Endodermal cell (in vitro differentiated cells): ENCODE measurements at regions not wholly inside any gene's neighbourhood (a gene's known extent, or its start where the extent isn't known, plus 50 kb on each side); places are given as distances from the start of the nearest gene placed in this dataset.

ENCODE experiments used
- DNase-seq: peaks from one replicate; pipeline ENCODE4 v3.0.0-alpha.2; 2017
- H3K27ac ChIP-seq: 2 replicates; pipeline ENCODE4 v1.5.1; 2013; ENCODE audit warnings: mild to moderate bottlenecking, low read depth, low read length, moderate library complexity
- H3K27me3 ChIP-seq: 2 replicates; pipeline ENCODE4 v1.6.1; 2013; ENCODE audit warnings: mild to moderate bottlenecking, low read length, moderate library complexity; ENCODE audit not compliant: insufficient read depth, control insufficient read depth, poor library complexity, severe bottlenecking
- H3K36me3 ChIP-seq: 2 replicates; pipeline ENCODE4 v1.7.0; 2013; ENCODE audit warnings: mild to moderate bottlenecking, low read length, moderate library complexity; ENCODE audit not compliant: control insufficient read depth, insufficient read depth
- H3K4me1 ChIP-seq: one replicate; pipeline ENCODE4 v1.7.0; 2013; ENCODE audit warnings: low read length; ENCODE audit not compliant: control insufficient read depth, insufficient read depth
- H3K4me3 ChIP-seq: 2 replicates; pipeline ENCODE4 v1.5.1; 2013; ENCODE audit warnings: mild to moderate bottlenecking, low read length, moderate library complexity
- H3K9ac ChIP-seq: 2 replicates; pipeline ENCODE4 v1.6.1; 2013; ENCODE audit warnings: mild to moderate bottlenecking, low read length, moderate library complexity; ENCODE audit not compliant: poor library complexity, severe bottlenecking; ENCODE audit errors: extremely low read depth
- H3K9me3 ChIP-seq: 2 replicates; pipeline ENCODE4 v1.6.1; 2013; ENCODE audit warnings: mild to moderate bottlenecking, low read length, moderate library complexity; ENCODE audit not compliant: control insufficient read depth
- H3K27ac Mint-ChIP-seq: 2 replicates; pipeline ENCODE4 v1.8.0; 2020; ENCODE audit warnings: mixed read lengths
- H3K27me3 Mint-ChIP-seq: 2 replicates; pipeline ENCODE4 v1.8.0; 2021; ENCODE audit warnings: mild to moderate bottlenecking, mixed read lengths; ENCODE audit not compliant: insufficient read depth
- H3K36me3 Mint-ChIP-seq: 2 replicates; pipeline ENCODE4 v1.8.0; 2020; ENCODE audit warnings: low read depth, mixed read lengths
- H3K4me1 Mint-ChIP-seq: 2 replicates; pipeline ENCODE4 v1.8.0; 2020; ENCODE audit warnings: mixed read lengths
- H3K4me3 Mint-ChIP-seq: 2 replicates; pipeline ENCODE4 v1.8.0; 2020; ENCODE audit warnings: mild to moderate bottlenecking, moderate library complexity, mixed read lengths
- H3K9me3 Mint-ChIP-seq: 2 replicates; pipeline ENCODE4 v1.8.0; 2020; ENCODE audit warnings: mild to moderate bottlenecking, mixed read lengths
- whole genome bisulfite sequencing, 2 experiments: methylation state at CpG; one replicate each; pipeline versions ENCODE4 v1.1.5 to v1.1.7; 2013; ENCODE audit warnings: missing lambda C conversion rate in 2 of 2, mixed read lengths in 1 of 2; ENCODE audit not compliant: insufficient coverage in 1 of 2, insufficient read length in 1 of 2; 5-methylcytosine and 5-hydroxymethylcytosine counted together
- TF ChIP-seq, protein P1 (sequence below): fragments of 200-600 bp; sonication (generic); conservative IDR thresholded peaks from 2 replicates; pipeline ENCODE4 v1.5.0; 2021; ENCODE audit warnings: antibody characterized with exemption, mild to moderate bottlenecking

DNA sequence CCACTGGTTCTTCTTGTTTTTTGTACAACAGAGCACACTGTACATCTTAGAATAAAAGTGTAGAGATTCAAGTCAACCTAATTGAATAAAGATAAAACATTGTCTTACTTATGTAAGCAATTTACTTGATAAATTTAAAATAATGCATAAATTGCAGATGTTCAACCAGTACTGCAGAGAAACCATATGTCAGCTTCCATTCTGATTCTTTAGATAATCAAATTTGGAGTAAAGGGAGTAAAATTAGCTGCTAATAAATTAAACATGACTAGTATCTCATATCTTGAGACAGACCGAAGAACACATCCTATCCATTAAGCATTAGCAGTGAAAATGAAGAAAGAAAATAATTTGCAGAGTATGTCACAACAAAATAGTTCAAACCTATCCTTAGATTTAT lies 261.2 kb downstream of the GASK1B start:
- H3K27ac ChIP-seq: no peak overlapping the region
- TF ChIP-seq, protein P1, sequence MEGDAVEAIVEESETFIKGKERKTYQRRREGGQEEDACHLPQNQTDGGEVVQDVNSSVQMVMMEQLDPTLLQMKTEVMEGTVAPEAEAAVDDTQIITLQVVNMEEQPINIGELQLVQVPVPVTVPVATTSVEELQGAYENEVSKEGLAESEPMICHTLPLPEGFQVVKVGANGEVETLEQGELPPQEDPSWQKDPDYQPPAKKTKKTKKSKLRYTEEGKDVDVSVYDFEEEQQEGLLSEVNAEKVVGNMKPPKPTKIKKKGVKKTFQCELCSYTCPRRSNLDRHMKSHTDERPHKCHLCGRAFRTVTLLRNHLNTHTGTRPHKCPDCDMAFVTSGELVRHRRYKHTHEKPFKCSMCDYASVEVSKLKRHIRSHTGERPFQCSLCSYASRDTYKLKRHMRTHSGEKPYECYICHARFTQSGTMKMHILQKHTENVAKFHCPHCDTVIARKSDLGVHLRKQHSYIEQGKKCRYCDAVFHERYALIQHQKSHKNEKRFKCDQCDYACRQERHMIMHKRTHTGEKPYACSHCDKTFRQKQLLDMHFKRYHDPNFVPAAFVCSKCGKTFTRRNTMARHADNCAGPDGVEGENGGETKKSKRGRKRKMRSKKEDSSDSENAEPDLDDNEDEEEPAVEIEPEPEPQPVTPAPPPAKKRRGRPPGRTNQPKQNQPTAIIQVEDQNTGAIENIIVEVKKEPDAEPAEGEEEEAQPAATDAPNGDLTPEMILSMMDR: no peak
- H3K9ac ChIP-seq: no peak overlapping the region
- no peaks in the 10 kb centered on the region for H3K36me3 Mint-ChIP-seq
- H3K4me3 ChIP-seq: no peak overlapping the region
- H3K4me1 Mint-ChIP-seq: no peaks in the 10 kb centered on the region
- no peak for DNase-seq
- no peaks in the 10 kb centered on the region for H3K36me3 ChIP-seq
- no peak overlapping the region for H3K27ac Mint-ChIP-seq
- H3K9me3 Mint-ChIP-seq: no peaks in the 10 kb centered on the region
- no peak overlapping the region for H3K4me3 Mint-ChIP-seq
- peaks cover 12% of the 10 kb centered on the region for H3K27me3 ChIP-seq
- WGBS, 2 experiments: 100% methylated on average over 1 of the region's 1 CpG; no CpG with 5 or more reads in 1 of the 2 experiments
- H3K27me3 Mint-ChIP-seq: no peaks in the 10 kb centered on the region
- H3K9me3 ChIP-seq: no peaks in the 10 kb centered on the region
- H3K4me1 ChIP-seq: no peaks in the 10 kb centered on the region

DNA sequence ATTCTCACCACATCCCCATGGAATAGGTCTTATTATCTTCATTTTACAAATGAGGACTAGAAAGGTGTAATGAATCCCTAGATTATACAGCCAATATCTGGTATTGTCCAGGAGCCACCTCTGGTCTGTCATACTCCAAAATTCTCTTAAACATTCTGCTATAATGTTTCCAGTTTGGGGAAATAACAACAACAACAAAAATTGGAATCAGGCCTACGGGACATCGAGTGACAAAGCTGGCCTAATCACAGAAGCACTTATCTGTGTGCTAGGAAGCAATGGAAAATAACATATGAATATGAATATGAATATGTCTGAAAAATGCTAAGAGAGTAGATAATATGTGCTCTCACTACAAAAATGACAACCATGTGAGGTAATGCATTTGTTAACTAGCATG lies 264.1 kb downstream of the GASK1B start:
- H3K36me3 ChIP-seq: no peaks in the 10 kb centered on the region
- Mint-ChIP-seq H3K27me3 (no peaks in the 10 kb centered on the region), H3K36me3 (no peaks in the 10 kb centered on the region), H3K27ac (no peak overlapping the region), H3K4me1 (no peaks in the 10 kb centered on the region), H3K9me3 (no peaks in the 10 kb centered on the region), H3K4me3 (no peak overlapping the region)
- no peak overlapping the region for H3K4me3 ChIP-seq
- no peak overlapping the region for H3K9ac ChIP-seq
- no peaks in the 10 kb centered on the region for H3K27me3 ChIP-seq
- TF ChIP-seq, protein P1: no peak
- H3K27ac ChIP-seq: no peak overlapping the region
- DNase-seq: no peak
- H3K9me3 ChIP-seq: no peaks in the 10 kb centered on the region
- no peaks in the 10 kb centered on the region for H3K4me1 ChIP-seq
- WGBS, 2 experiments: 73 to 94% methylated on average over 2 of the region's 2 CpGs

DNA sequence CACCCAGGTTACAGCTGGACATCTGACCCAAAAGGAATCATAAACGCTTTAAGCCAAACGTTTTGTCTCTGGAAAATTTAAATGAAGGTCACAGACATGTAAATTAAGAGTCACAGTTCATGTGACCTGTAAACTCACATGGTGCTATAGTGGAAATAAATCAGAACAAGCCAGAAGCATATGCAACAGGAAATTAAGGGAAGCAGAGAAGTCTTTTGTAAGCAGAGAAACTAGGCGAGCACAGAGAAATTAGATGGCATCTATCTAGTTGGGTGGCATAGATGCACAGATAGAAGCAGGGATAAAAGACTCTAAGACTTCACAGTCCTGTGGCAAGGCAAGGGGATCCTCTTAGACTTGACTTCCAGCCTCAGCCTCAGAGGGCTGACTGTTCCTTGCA lies 264.8 kb downstream of the GASK1B start:
- Histone ChIP-seq H3K27me3 (no peaks in the 10 kb centered on the region), H3K27ac (no peak overlapping the region), H3K36me3 (no peaks in the 10 kb centered on the region), H3K4me1 (no peaks in the 10 kb centered on the region), H3K9me3 (no peaks in the 10 kb centered on the region), H3K9ac (no peak overlapping the region), H3K4me3 (no peak overlapping the region)
- Mint-ChIP-seq H3K4me1 (no peaks in the 10 kb centered on the region), H3K9me3 (no peaks in the 10 kb centered on the region), H3K27ac (no peak overlapping the region), H3K27me3 (no peaks in the 10 kb centered on the region), H3K4me3 (no peak overlapping the region), H3K36me3 (no peaks in the 10 kb centered on the region)
- 80 to 82% methylated on average over 3 of the region's 3 CpGs for WGBS, 2 experiments
- TF ChIP-seq, protein P1: no peak
- DNase-seq: no peak
